Keratinocyte (primary cell): ENCODE measurements at regions not wholly inside any gene's neighbourhood (a gene's known extent, or its start where the extent isn't known, plus 50 kb on each side); places are given as distances from the start of the nearest gene placed in this dataset.

Experiments
- DNase-seq: peaks from one replicate; pipeline ENCODE4 v3.0.0-alpha.2; 2011; ENCODE audit warnings: low read depth, missing footprints, low spot score
- FAIRE-seq: peaks from 2 replicates; lab custom pipeline; 2011; peaks lifted over from hg19 to GRCh38; lab: Jason Lieb, UNC
- H2AFZ ChIP-seq: 2 replicates; pipeline ENCODE4 v1.6.0; 2012; ENCODE audit warnings: low read length, control low read depth, inconsistent platforms; ENCODE audit not compliant: control insufficient read depth
- H3K27ac ChIP-seq: 2 replicates; pipeline ENCODE4 v1.5.1; 2011; ENCODE audit warnings: low read length; ENCODE audit not compliant: control insufficient read depth, insufficient read depth
- H3K27me3 ChIP-seq: 3 replicates; pipeline ENCODE4 v1.6.0; 2011; ENCODE audit warnings: low read length; ENCODE audit not compliant: control insufficient read depth, insufficient read depth; ENCODE audit errors: extremely low read depth
- H3K36me3 ChIP-seq, 2 experiments: 2 replicates in 1 of 2; 3 replicates in 1 of 2; pipeline ENCODE4 v1.5.1; 2011; ENCODE audit warnings: low read length in 2 of 2, mild to moderate bottlenecking in 1 of 2; ENCODE audit not compliant: control insufficient read depth in 2 of 2, insufficient read depth in 2 of 2; ENCODE audit errors: extremely low read depth in 1 of 2
- H3K4me1 ChIP-seq: 3 replicates; pipeline ENCODE4 v1.5.1; 2011; ENCODE audit warnings: low read length; ENCODE audit not compliant: control insufficient read depth, insufficient read depth; ENCODE audit errors: extremely low read depth
- H3K4me2 ChIP-seq: 3 replicates; pipeline ENCODE4 v1.6.0; 2011; ENCODE audit warnings: low read depth, low read length; ENCODE audit not compliant: control insufficient read depth, insufficient read depth; ENCODE audit errors: extremely low read depth
- H3K4me3 ChIP-seq, 3 experiments: fragments of 200-600 bp in 1 of 3; sonication (generic) in 1 of 3; 2 replicates in 2 of 3; 3 replicates in 1 of 3; pipeline ENCODE4 v1.5.1; 2011 to 2016; ENCODE audit warnings: low read length in 3 of 3, mild to moderate bottlenecking in 3 of 3, control low read depth in 2 of 3, inconsistent platforms in 1 of 3, low read depth in 1 of 3, mixed read lengths in 1 of 3, mixed run types in 1 of 3, moderate library complexity in 1 of 3; ENCODE audit not compliant: control insufficient read depth in 2 of 3, insufficient read depth in 2 of 3; ENCODE audit errors: extremely low read depth in 1 of 3
- H3K79me2 ChIP-seq: 2 replicates; pipeline ENCODE4 v1.6.0; 2012; ENCODE audit warnings: low read length; ENCODE audit not compliant: control insufficient read depth, insufficient read depth
- H3K9ac ChIP-seq: 3 replicates; pipeline ENCODE4 v1.6.0; 2011; ENCODE audit warnings: low read length; ENCODE audit not compliant: control insufficient read depth, insufficient read depth; ENCODE audit errors: extremely low read depth
- H3K9me1 ChIP-seq: 3 replicates; pipeline ENCODE4 v1.6.0; 2011; ENCODE audit warnings: low read length; ENCODE audit not compliant: control insufficient read depth, insufficient read depth; ENCODE audit errors: extremely low read depth
- H3K9me3 ChIP-seq: 2 replicates; pipeline ENCODE4 v1.5.1; 2012; ENCODE audit warnings: low read depth, low read length; ENCODE audit not compliant: control insufficient read depth
- H4K20me1 ChIP-seq: 3 replicates; pipeline ENCODE4 v1.6.0; 2011; ENCODE audit warnings: low read length; ENCODE audit not compliant: control insufficient read depth, insufficient read depth; ENCODE audit errors: extremely low read depth
- CTCF ChIP-seq, 3 experiments: IDR thresholded peaks in 1 of 3; conservative IDR thresholded peaks in 1 of 3; optimal IDR thresholded peaks in 1 of 3; 2 replicates in 2 of 3; 3 replicates in 1 of 3; pipeline versions ENCODE3 to v1.5.1; 2011; ENCODE audit warnings: low read length in 3 of 3, mild to moderate bottlenecking in 3 of 3, moderate library complexity in 2 of 3, control low read depth in 1 of 3, inconsistent platforms in 1 of 3; ENCODE audit not compliant: insufficient read depth in 2 of 3; ENCODE audit errors: extremely low read depth in 1 of 3
- EZH2 ChIP-seq: IDR thresholded peaks from one replicate; pipeline ENCODE4 v1.6.1; 2012; ENCODE audit warnings: inconsistent platforms, mild to moderate bottlenecking, low read length, moderate library complexity
- dilution Hi-C: fragments of 300-500 bp; cut with MboI; formaldehyde crosslinking; loops from one replicate; pipeline ENCODE4 v1.7.0; 2020; ENCODE audit warnings: low sequenced_read_pairs; ENCODE audit not compliant: extremely low pct_ligation_motif_present

- dilution Hi-C loops = no loop called here
- DNase-seq (no peak), FAIRE-seq (no peak)
- H3K4me3 ChIP-seq = no peak overlapping the region
- no peaks in the 10 kb centered on the region for H3K9me1 ChIP-seq
- no peak overlapping the region for H3K9ac ChIP-seq
- H3K4me2 ChIP-seq = no peak overlapping the region
- no peaks in the 10 kb centered on the region for H3K79me2 ChIP-seq
- no peaks in the 10 kb centered on the region for H3K4me1 ChIP-seq
- no peaks in the 10 kb centered on the region for H3K9me3 ChIP-seq
- H3K36me3 ChIP-seq = no peaks in the 10 kb centered on the region
- no peaks in the 10 kb centered on the region for H3K27me3 ChIP-seq
- H3K27ac ChIP-seq = no peak overlapping the region
- no peak overlapping the region for H2AFZ ChIP-seq
- no peaks in the 10 kb centered on the region for H4K20me1 ChIP-seq
- TF ChIP-seq CTCF (optimal IDR thresholded peaks at IDR 0.05 in 1 of 3, IDR thresholded peaks at IDR 0.05 in 1 of 3, conservative IDR thresholded peaks at IDR 0.05 in 1 of 3; ENCODE audit: extremely low read depth in 1 of 3, insufficient read depth in 2 of 3, low read length in 3 of 3) (no peak), EZH2 (no peak)
Measured at GRCh38 chr5:66299463-66299862, 155.4 kb downstream of the SREK1 start.

- Histone ChIP-seq H3K9ac (no peak overlapping the region), H3K27ac (no peak overlapping the region), H4K20me1 (no peaks in the 10 kb centered on the region), H3K79me2 (no peaks in the 10 kb centered on the region), H3K4me3 (no peak overlapping the region), H3K9me1 (no peaks in the 10 kb centered on the region), H3K4me2 (no peak overlapping the region), H3K36me3 (no peaks in the 10 kb centered on the region), H3K4me1 (no peaks in the 10 kb centered on the region), H2AFZ (no peak overlapping the region), H3K9me3 (no peaks in the 10 kb centered on the region), H3K27me3 (peaks cover 8% of the 10 kb centered on the region)
- TF ChIP-seq EZH2 = no peak
- TF ChIP-seq CTCF (optimal IDR thresholded peaks at IDR 0.05 in 1 of 3, IDR thresholded peaks at IDR 0.05 in 1 of 3, conservative IDR thresholded peaks at IDR 0.05 in 1 of 3; ENCODE audit: extremely low read depth in 1 of 3, insufficient read depth in 2 of 3, low read length in 3 of 3) = no peak
- FAIRE-seq = no peak
- dilution Hi-C loops = loop anchor here (25.0 kb wide), 2 partner anchors 185 to 485 kb away; no protein-coding TSS in a partner anchor
- no peak for DNase-seq
Measured at GRCh38 chr5:66302344-66302743, 158.2 kb downstream of the SREK1 start.
